Inferior parietal cortex (tissue), 1 donor: ENCODE measurements at regions not wholly inside any gene's neighbourhood (a gene's known extent, or its start where the extent isn't known, plus 50 kb on each side); places are given as distances from the start of the nearest gene placed in this dataset.

Source experiments
- DNase-seq: peaks from one replicate; pipeline ENCODE4 v3.0.0-alpha.2; 2016; ENCODE audit errors: extremely low spot score

GRCh38 chr10:127797339-127797738 lies 60.4 kb downstream of the FOXI2 start:
- no peak for DNase-seq

GRCh38 chr10:127798111-127798510 lies 61.1 kb downstream of the FOXI2 start:
- DNase-seq = no peak

GRCh38 chr10:127801302-127801701 lies 64.3 kb downstream of the FOXI2 start:
- DNase-seq = no peak

- DNase-seq = peak; percentile 8
Measured at GRCh38 chr10:127802531-127803095, 65.6 kb downstream of the FOXI2 start.

GRCh38 chr10:127804696-127805095 lies 67.7 kb downstream of the FOXI2 start:
- DNase-seq = no peak

- DNase-seq = no peak
Measured at GRCh38 chr10:127805950-127806349, 69.0 kb downstream of the FOXI2 start.

GRCh38 chr10:127812041-127812440 lies 75.1 kb downstream of the FOXI2 start:
- no peak for DNase-seq

GRCh38 chr10:127813290-127813689 lies 76.3 kb downstream of the FOXI2 start:
- DNase-seq = peak; percentile 49

GRCh38 chr10:127815147-127815546 lies 77.6 kb downstream of the CLRN3 start:
- peak; percentile 7 for DNase-seq

GRCh38 chr10:127824826-127825225 lies 67.9 kb downstream of the CLRN3 start:
- no peak for DNase-seq

GRCh38 chr10:127826154-127826725 lies 66.5 kb downstream of the CLRN3 start:
- no peak for DNase-seq

- no peak for DNase-seq
Measured at GRCh38 chr10:127827354-127828140, 65.2 kb downstream of the CLRN3 start.
